Keratinocyte (primary cell): ENCODE measurements at regions not wholly inside any gene's neighbourhood (a gene's known extent, or its start where the extent isn't known, plus 50 kb on each side); places are given as distances from the start of the nearest gene placed in this dataset.

Experiments used
- DNase-seq: peaks from one replicate; pipeline ENCODE4 v3.0.0-alpha.2; 2011; ENCODE audit warnings: low read depth, missing footprints, low spot score
- FAIRE-seq: peaks from 2 replicates; lab custom pipeline; 2011; peaks lifted over from hg19 to GRCh38; lab: Jason Lieb, UNC
- H2AFZ ChIP-seq: 2 replicates; pipeline ENCODE4 v1.6.0; 2012; ENCODE audit warnings: low read length, control low read depth, inconsistent platforms; ENCODE audit not compliant: control insufficient read depth
- H3K27ac ChIP-seq: 2 replicates; pipeline ENCODE4 v1.5.1; 2011; ENCODE audit warnings: low read length; ENCODE audit not compliant: control insufficient read depth, insufficient read depth
- H3K27me3 ChIP-seq: 3 replicates; pipeline ENCODE4 v1.6.0; 2011; ENCODE audit warnings: low read length; ENCODE audit not compliant: control insufficient read depth, insufficient read depth; ENCODE audit errors: extremely low read depth
- H3K36me3 ChIP-seq, 2 experiments: 2 replicates in 1 of 2; 3 replicates in 1 of 2; pipeline ENCODE4 v1.5.1; 2011; ENCODE audit warnings: low read length in 2 of 2, mild to moderate bottlenecking in 1 of 2; ENCODE audit not compliant: control insufficient read depth in 2 of 2, insufficient read depth in 2 of 2; ENCODE audit errors: extremely low read depth in 1 of 2
- H3K4me1 ChIP-seq: 3 replicates; pipeline ENCODE4 v1.5.1; 2011; ENCODE audit warnings: low read length; ENCODE audit not compliant: control insufficient read depth, insufficient read depth; ENCODE audit errors: extremely low read depth
- H3K4me2 ChIP-seq: 3 replicates; pipeline ENCODE4 v1.6.0; 2011; ENCODE audit warnings: low read depth, low read length; ENCODE audit not compliant: control insufficient read depth, insufficient read depth; ENCODE audit errors: extremely low read depth
- H3K4me3 ChIP-seq, 3 experiments: fragments of 200-600 bp in 1 of 3; sonication (generic) in 1 of 3; 2 replicates in 2 of 3; 3 replicates in 1 of 3; pipeline ENCODE4 v1.5.1; 2011 to 2016; ENCODE audit warnings: low read length in 3 of 3, mild to moderate bottlenecking in 3 of 3, control low read depth in 2 of 3, inconsistent platforms in 1 of 3, low read depth in 1 of 3, mixed read lengths in 1 of 3, mixed run types in 1 of 3, moderate library complexity in 1 of 3; ENCODE audit not compliant: control insufficient read depth in 2 of 3, insufficient read depth in 2 of 3; ENCODE audit errors: extremely low read depth in 1 of 3
- H3K79me2 ChIP-seq: 2 replicates; pipeline ENCODE4 v1.6.0; 2012; ENCODE audit warnings: low read length; ENCODE audit not compliant: control insufficient read depth, insufficient read depth
- H3K9ac ChIP-seq: 3 replicates; pipeline ENCODE4 v1.6.0; 2011; ENCODE audit warnings: low read length; ENCODE audit not compliant: control insufficient read depth, insufficient read depth; ENCODE audit errors: extremely low read depth
- H3K9me1 ChIP-seq: 3 replicates; pipeline ENCODE4 v1.6.0; 2011; ENCODE audit warnings: low read length; ENCODE audit not compliant: control insufficient read depth, insufficient read depth; ENCODE audit errors: extremely low read depth
- H3K9me3 ChIP-seq: 2 replicates; pipeline ENCODE4 v1.5.1; 2012; ENCODE audit warnings: low read depth, low read length; ENCODE audit not compliant: control insufficient read depth
- H4K20me1 ChIP-seq: 3 replicates; pipeline ENCODE4 v1.6.0; 2011; ENCODE audit warnings: low read length; ENCODE audit not compliant: control insufficient read depth, insufficient read depth; ENCODE audit errors: extremely low read depth
- EZH2 ChIP-seq: IDR thresholded peaks from one replicate; pipeline ENCODE4 v1.6.1; 2012; ENCODE audit warnings: inconsistent platforms, mild to moderate bottlenecking, low read length, moderate library complexity
- dilution Hi-C: fragments of 300-500 bp; cut with MboI; formaldehyde crosslinking; loops from one replicate; pipeline ENCODE4 v1.7.0; 2020; ENCODE audit warnings: low sequenced_read_pairs; ENCODE audit not compliant: extremely low pct_ligation_motif_present
- TF ChIP-seq, protein P1 (sequence below), 3 experiments: IDR thresholded peaks in 1 of 3; conservative IDR thresholded peaks in 1 of 3; optimal IDR thresholded peaks in 1 of 3; 2 replicates in 2 of 3; 3 replicates in 1 of 3; pipeline versions ENCODE3 to v1.5.1; 2011; ENCODE audit warnings: low read length in 3 of 3, mild to moderate bottlenecking in 3 of 3, moderate library complexity in 2 of 3, control low read depth in 1 of 3, inconsistent platforms in 1 of 3; ENCODE audit not compliant: insufficient read depth in 2 of 3; ENCODE audit errors: extremely low read depth in 1 of 3

DNA sequence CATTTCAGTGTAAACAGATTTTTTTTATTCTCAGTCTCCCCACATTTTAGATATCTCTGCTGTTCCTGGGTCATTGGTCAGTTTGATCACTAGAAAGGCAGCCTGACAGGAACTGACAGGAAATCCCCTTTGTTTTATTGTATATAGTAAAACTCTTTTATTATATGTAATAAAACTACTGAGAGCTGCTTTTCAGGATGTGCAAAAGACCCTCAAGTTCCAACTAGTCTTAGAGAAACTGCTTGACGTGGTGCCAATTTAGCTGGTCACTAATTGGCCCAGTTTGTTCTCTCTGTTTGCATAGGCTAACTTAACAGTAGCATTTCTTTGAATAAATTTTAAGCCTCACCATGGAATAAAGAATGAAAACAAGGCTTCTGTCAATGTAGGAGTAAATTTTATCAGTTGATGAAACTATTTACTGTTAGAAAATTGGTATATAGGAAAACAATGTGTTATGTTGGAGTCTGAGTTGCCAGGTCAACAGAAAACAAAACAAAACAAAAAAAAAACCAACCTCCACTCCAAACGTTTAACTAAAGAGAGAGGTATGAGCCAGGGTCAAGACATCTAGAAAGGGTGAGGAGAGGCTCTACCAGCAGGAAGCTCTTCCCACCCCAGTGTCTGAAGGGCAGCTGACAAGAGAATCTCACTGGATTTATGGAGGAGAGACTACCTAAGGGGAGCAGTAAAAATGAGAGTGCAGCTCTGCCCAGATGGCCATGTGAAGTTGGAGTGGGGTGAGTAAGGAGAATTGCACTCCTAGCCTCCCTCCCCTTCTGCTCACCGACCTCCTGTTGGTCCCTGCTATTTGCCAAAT lies 184.6 kb downstream of the ST6GAL2 start:
- Histone ChIP-seq H3K9me3 (no peaks in the 10 kb centered on the region), H3K79me2 (no peaks in the 10 kb centered on the region), H4K20me1 (no peaks in the 10 kb centered on the region), H3K9ac (no peak overlapping the region), H3K4me1 (no peaks in the 10 kb centered on the region), H3K4me2 (no peak overlapping the region), H3K9me1 (no peaks in the 10 kb centered on the region), H3K36me3 (no peaks in the 10 kb centered on the region), H3K4me3 (no peak overlapping the region), H3K27ac (no peak overlapping the region), H3K27me3 (no peaks in the 10 kb centered on the region), H2AFZ (no peak overlapping the region)
- FAIRE-seq (no peak), DNase-seq (no peak)
- dilution Hi-C loops = no loop called here
- TF ChIP-seq, protein P1, sequence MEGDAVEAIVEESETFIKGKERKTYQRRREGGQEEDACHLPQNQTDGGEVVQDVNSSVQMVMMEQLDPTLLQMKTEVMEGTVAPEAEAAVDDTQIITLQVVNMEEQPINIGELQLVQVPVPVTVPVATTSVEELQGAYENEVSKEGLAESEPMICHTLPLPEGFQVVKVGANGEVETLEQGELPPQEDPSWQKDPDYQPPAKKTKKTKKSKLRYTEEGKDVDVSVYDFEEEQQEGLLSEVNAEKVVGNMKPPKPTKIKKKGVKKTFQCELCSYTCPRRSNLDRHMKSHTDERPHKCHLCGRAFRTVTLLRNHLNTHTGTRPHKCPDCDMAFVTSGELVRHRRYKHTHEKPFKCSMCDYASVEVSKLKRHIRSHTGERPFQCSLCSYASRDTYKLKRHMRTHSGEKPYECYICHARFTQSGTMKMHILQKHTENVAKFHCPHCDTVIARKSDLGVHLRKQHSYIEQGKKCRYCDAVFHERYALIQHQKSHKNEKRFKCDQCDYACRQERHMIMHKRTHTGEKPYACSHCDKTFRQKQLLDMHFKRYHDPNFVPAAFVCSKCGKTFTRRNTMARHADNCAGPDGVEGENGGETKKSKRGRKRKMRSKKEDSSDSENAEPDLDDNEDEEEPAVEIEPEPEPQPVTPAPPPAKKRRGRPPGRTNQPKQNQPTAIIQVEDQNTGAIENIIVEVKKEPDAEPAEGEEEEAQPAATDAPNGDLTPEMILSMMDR (optimal IDR thresholded peaks at IDR 0.05 in 1 of 3, IDR thresholded peaks at IDR 0.05 in 1 of 3, conservative IDR thresholded peaks at IDR 0.05 in 1 of 3; ENCODE audit: extremely low read depth in 1 of 3, insufficient read depth in 2 of 3, low read length in 3 of 3) = no peak
- TF ChIP-seq EZH2 = no peak

GRCh38 chr2:106703161-106703560 lies 182.8 kb downstream of the ST6GAL2 start:
- no peaks in the 10 kb centered on the region for H3K27me3 ChIP-seq
- no peak overlapping the region for H3K4me3 ChIP-seq
- TF ChIP-seq EZH2 = no peak
- TF ChIP-seq, protein P1 (optimal IDR thresholded peaks at IDR 0.05 in 1 of 3, IDR thresholded peaks at IDR 0.05 in 1 of 3, conservative IDR thresholded peaks at IDR 0.05 in 1 of 3; ENCODE audit: extremely low read depth in 1 of 3, insufficient read depth in 2 of 3, low read length in 3 of 3) = no peak
- no peak for DNase-seq
- H4K20me1 ChIP-seq = no peaks in the 10 kb centered on the region
- no peak overlapping the region for H3K4me2 ChIP-seq
- H3K9me1 ChIP-seq = no peaks in the 10 kb centered on the region
- no peak for FAIRE-seq
- H3K79me2 ChIP-seq = no peaks in the 10 kb centered on the region
- no peaks in the 10 kb centered on the region for H3K9me3 ChIP-seq
- dilution Hi-C loops = no loop called here
- H3K4me1 ChIP-seq = no peaks in the 10 kb centered on the region
- no peak overlapping the region for H2AFZ ChIP-seq
- H3K36me3 ChIP-seq = no peaks in the 10 kb centered on the region
- no peak overlapping the region for H3K9ac ChIP-seq
- no peak overlapping the region for H3K27ac ChIP-seq
